Astrocyte (in vitro differentiated cells and primary cell): ENCODE measurements at regions not wholly inside any gene's neighbourhood (a gene's known extent, or its start where the extent isn't known, plus 50 kb on each side); places are given as distances from the start of the nearest gene placed in this dataset.

ENCODE experiments used
- DNase-seq: peaks from one replicate; pipeline ENCODE4 v3.0.0-alpha.2; 2010; ENCODE audit warnings: low read depth
- FAIRE-seq: peaks from 2 replicates; lab custom pipeline; 2011; peaks lifted over from hg19 to GRCh38; lab: Jason Lieb, UNC
- H2AFZ ChIP-seq: 2 replicates; pipeline ENCODE4 v1.6.0; 2012; ENCODE audit warnings: low read depth, low read length, inconsistent platforms
- H3K27ac ChIP-seq: 2 replicates; pipeline ENCODE4 v1.5.1; 2011; ENCODE audit warnings: low read depth, low read length, inconsistent platforms
- H3K27me3 ChIP-seq: 2 replicates; pipeline ENCODE4 v1.6.0; 2011; ENCODE audit warnings: low read length, inconsistent platforms; ENCODE audit not compliant: insufficient read depth
- H3K36me3 ChIP-seq: 2 replicates; pipeline ENCODE4 v1.5.1; 2011; ENCODE audit warnings: low read length, inconsistent platforms; ENCODE audit not compliant: insufficient read depth
- H3K4me1 ChIP-seq: 2 replicates; pipeline ENCODE4 v1.5.1; 2011; ENCODE audit warnings: low read length, inconsistent platforms; ENCODE audit not compliant: insufficient read depth
- H3K4me2 ChIP-seq: 2 replicates; pipeline ENCODE4 v1.6.0; 2012; ENCODE audit warnings: low read length, inconsistent platforms
- H3K4me3 ChIP-seq: 2 replicates; pipeline ENCODE4 v1.5.1; 2011; ENCODE audit warnings: low read depth, mild to moderate bottlenecking, low read length, inconsistent platforms; ENCODE audit not compliant: insufficient read depth
- H3K79me2 ChIP-seq: 2 replicates; pipeline ENCODE4 v1.6.0; 2012; ENCODE audit warnings: mild to moderate bottlenecking, low read length, inconsistent platforms; ENCODE audit not compliant: insufficient read depth
- H3K9ac ChIP-seq: 2 replicates; pipeline ENCODE4 v1.6.0; 2012; ENCODE audit warnings: mild to moderate bottlenecking, low read length, inconsistent platforms
- H3K9me3 ChIP-seq: 2 replicates; pipeline ENCODE4 v1.5.1; 2012; ENCODE audit warnings: low read depth, mild to moderate bottlenecking, low read length, inconsistent platforms; ENCODE audit not compliant: insufficient read depth
- H4K20me1 ChIP-seq: 2 replicates; pipeline ENCODE4 v1.6.0; 2012; ENCODE audit warnings: low read length, inconsistent platforms; ENCODE audit not compliant: insufficient read depth
- H3K27ac Mint-ChIP-seq: one replicate; pipeline ENCODE4 v1.8.0; 2021; ENCODE audit warnings: mild to moderate bottlenecking, mixed read lengths; ENCODE audit not compliant: unreplicated experiment
- H3K27me3 Mint-ChIP-seq: one replicate; pipeline ENCODE4 v1.8.0; 2021; ENCODE audit warnings: low read depth, mixed read lengths; ENCODE audit not compliant: unreplicated experiment
- H3K36me3 Mint-ChIP-seq: one replicate; pipeline ENCODE4 v1.8.0; 2021; ENCODE audit warnings: low read depth, mixed read lengths; ENCODE audit not compliant: unreplicated experiment
- H3K4me1 Mint-ChIP-seq: one replicate; pipeline ENCODE4 v1.8.0; 2021; ENCODE audit warnings: low read depth, mixed read lengths; ENCODE audit not compliant: unreplicated experiment
- H3K4me3 Mint-ChIP-seq: one replicate; pipeline ENCODE4 v1.8.0; 2021; ENCODE audit warnings: mild to moderate bottlenecking, moderate library complexity, mixed read lengths; ENCODE audit not compliant: unreplicated experiment
- H3K9me3 Mint-ChIP-seq: one replicate; pipeline ENCODE4 v1.8.0; 2021; ENCODE audit warnings: mild to moderate bottlenecking, mixed read lengths; ENCODE audit not compliant: unreplicated experiment
- CTCF ChIP-seq: IDR thresholded peaks from 2 replicates; pipeline ENCODE4 v1.5.1; 2011; ENCODE audit warnings: low read depth, mild to moderate bottlenecking, inconsistent platforms, low read length, moderate library complexity; ENCODE audit not compliant: insufficient read depth
- EZH2 ChIP-seq: IDR thresholded peaks from 2 replicates; pipeline ENCODE4 v1.6.1; 2012; ENCODE audit warnings: mild to moderate bottlenecking, low read length, inconsistent platforms; ENCODE audit not compliant: insufficient read depth

DNA sequence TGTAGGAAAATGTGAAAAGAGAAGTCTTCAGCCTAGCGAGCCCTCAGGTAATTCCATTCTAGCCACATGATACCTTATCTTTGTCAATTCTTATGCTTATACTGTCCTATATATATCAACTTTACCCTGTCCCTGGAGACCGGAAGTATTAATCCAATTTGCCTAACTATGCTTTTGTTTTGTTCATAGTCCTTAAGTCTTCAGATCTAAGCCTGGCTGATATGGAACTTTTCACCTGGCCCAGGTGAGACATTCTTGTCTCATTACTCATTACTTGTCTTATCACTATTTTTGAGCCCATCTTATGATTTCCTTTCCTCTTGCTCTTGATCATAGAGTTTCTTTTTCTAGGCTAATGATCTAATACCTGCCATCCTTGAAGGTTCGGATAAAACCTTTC is 194.1 kb upstream of the FANCL start:
- Histone ChIP-seq H3K4me2 (no peak overlapping the region), H3K4me1 (no peaks in the 10 kb centered on the region), H3K79me2 (no peaks in the 10 kb centered on the region), H4K20me1 (no peaks in the 10 kb centered on the region), H2AFZ (no peak overlapping the region), H3K9me3 (no peaks in the 10 kb centered on the region), H3K36me3 (no peaks in the 10 kb centered on the region), H3K27me3 (no peaks in the 10 kb centered on the region), H3K27ac (no peak overlapping the region), H3K9ac (no peak overlapping the region), H3K4me3 (no peak overlapping the region)
- TF ChIP-seq CTCF (no peak), EZH2 (no peak)
- Mint-ChIP-seq H3K27ac (no peak overlapping the region), H3K27me3 (no peaks in the 10 kb centered on the region), H3K9me3 (no peaks in the 10 kb centered on the region), H3K4me1 (peaks cover 6% of the 10 kb centered on the region), H3K36me3 (no peaks in the 10 kb centered on the region), H3K4me3 (no peak overlapping the region)
- DNase-seq (no peak), FAIRE-seq (no peak)

GRCh38 chr2:58434692-58435091 is 193.6 kb upstream of the FANCL start:
- Histone ChIP-seq H3K27ac (no peak overlapping the region), H3K4me3 (no peak overlapping the region), H3K79me2 (no peaks in the 10 kb centered on the region), H3K27me3 (no peaks in the 10 kb centered on the region), H3K9me3 (no peaks in the 10 kb centered on the region), H2AFZ (no peak overlapping the region), H4K20me1 (no peaks in the 10 kb centered on the region), H3K4me1 (no peaks in the 10 kb centered on the region), H3K9ac (no peak overlapping the region), H3K4me2 (no peak overlapping the region), H3K36me3 (no peaks in the 10 kb centered on the region)
- DNase-seq: no peak
- H3K27ac Mint-ChIP-seq: no peak overlapping the region
- H3K4me3 Mint-ChIP-seq: no peak overlapping the region
- no peaks in the 10 kb centered on the region for H3K36me3 Mint-ChIP-seq
- TF ChIP-seq EZH2 (no peak), CTCF (no peak)
- H3K4me1 Mint-ChIP-seq: peaks cover 6% of the 10 kb centered on the region
- FAIRE-seq: no peak
- H3K9me3 Mint-ChIP-seq: no peaks in the 10 kb centered on the region
- no peaks in the 10 kb centered on the region for H3K27me3 Mint-ChIP-seq

- Histone ChIP-seq H3K4me3 (no peak overlapping the region), H2AFZ (no peak overlapping the region), H3K4me2 (no peak overlapping the region), H3K79me2 (no peaks in the 10 kb centered on the region), H3K27ac (no peak overlapping the region), H3K36me3 (no peaks in the 10 kb centered on the region), H4K20me1 (no peaks in the 10 kb centered on the region), H3K9me3 (no peaks in the 10 kb centered on the region), H3K27me3 (no peaks in the 10 kb centered on the region), H3K4me1 (no peaks in the 10 kb centered on the region), H3K9ac (no peak overlapping the region)
- no peaks in the 10 kb centered on the region for H3K9me3 Mint-ChIP-seq
- no peak overlapping the region for H3K4me3 Mint-ChIP-seq
- H3K36me3 Mint-ChIP-seq: no peaks in the 10 kb centered on the region
- no peak for DNase-seq
- H3K27me3 Mint-ChIP-seq: no peaks in the 10 kb centered on the region
- H3K27ac Mint-ChIP-seq: no peak overlapping the region
- FAIRE-seq: no peak
- peaks cover 9% of the 10 kb centered on the region for H3K4me1 Mint-ChIP-seq
- TF ChIP-seq CTCF (no peak), EZH2 (no peak)
Measured at GRCh38 chr2:58432491-58433170, 191.5 kb upstream of the FANCL start.
